ENCODE measurements at regions not wholly inside any gene's neighbourhood (a gene's known extent, or its start where the extent isn't known, plus 50 kb on each side); places are given as distances from the start of the nearest gene placed in this dataset.
A peak's percentile ranks its signal among the peaks of the same experiment; 100 is the strongest.
"Not testable (repeated sequence)": the region's sequence is repeated elsewhere in the genome, so short reads cannot be mapped to it uniquely, and the experiment has no call there.

- no peak overlapping the region for H3K27ac ChIP-seq
- no peak for DNase-seq (ENCODE audit: low read depth, low spot score)
These were observed 334.0 kb upstream of the NUDT12 start for GRCh38 chr5:103896593-103896992.

GRCh38 chr5:103895738-103896137, 333.1 kb upstream of the NUDT12 start:
- no peak for DNase-seq (ENCODE audit: low read depth, low spot score)
- no peak overlapping the region for H3K27ac ChIP-seq

GRCh38 chr5:103894882-103895281, 332.3 kb upstream of the NUDT12 start:
- DNase-seq (ENCODE audit: low read depth, low spot score): no peak
- H3K27ac ChIP-seq: no peak overlapping the region

GRCh38 chr5:103891151-103891550, 328.6 kb upstream of the NUDT12 start:
- H3K27ac ChIP-seq: no peak overlapping the region
- no peak for DNase-seq (ENCODE audit: low read depth, low spot score)

- no peak for DNase-seq (ENCODE audit: low read depth, low spot score)
- H3K27ac ChIP-seq: no peak overlapping the region
These were observed 327.7 kb upstream of the NUDT12 start for GRCh38 chr5:103890313-103890712.

- DNase-seq (ENCODE audit: low read depth, low spot score): no peak
- H3K27ac ChIP-seq: no peak overlapping the region
These were observed 327.1 kb upstream of the NUDT12 start for GRCh38 chr5:103889500-103890209.

- no peak overlapping the region for H3K27ac ChIP-seq
- DNase-seq (ENCODE audit: low read depth, low spot score): no peak
These were observed 324.2 kb upstream of the NUDT12 start for GRCh38 chr5:103886826-103887225.

- DNase-seq (ENCODE audit: low read depth, low spot score): no peak
- H3K27ac ChIP-seq: no peak overlapping the region
These were observed 320.6 kb upstream of the NUDT12 start for GRCh38 chr5:103883143-103883542.

- H3K27ac ChIP-seq: no peak overlapping the region
- DNase-seq (ENCODE audit: low read depth, low spot score): no peak
These were observed 319.0 kb upstream of the NUDT12 start for GRCh38 chr5:103881560-103881959.

- no peak for DNase-seq (ENCODE audit: low read depth, low spot score)
- H3K27ac ChIP-seq: no peak overlapping the region
These were observed 305.4 kb upstream of the NUDT12 start for GRCh38 chr5:103867857-103868598.

GRCh38 chr5:103866169-103866568, 303.6 kb upstream of the NUDT12 start:
- DNase-seq (ENCODE audit: low read depth, low spot score): no peak
- no peak overlapping the region for H3K27ac ChIP-seq

- H3K27ac ChIP-seq: no peak overlapping the region
- no peak for DNase-seq (ENCODE audit: low read depth, low spot score)
These were observed 299.8 kb upstream of the NUDT12 start for GRCh38 chr5:103862398-103862797.

- no peak for DNase-seq (ENCODE audit: low read depth, low spot score)
These were observed 297.7 kb upstream of the NUDT12 start for GRCh38 chr5:103860327-103860726.

GRCh38 chr5:103858367-103858766, 295.8 kb upstream of the NUDT12 start:
- not testable (repeated sequence) for H3K27ac ChIP-seq; DNase-seq (ENCODE audit: low read depth, low spot score)

More at GRCh38 chr5:103860327-103860726, 297.7 kb upstream of the NUDT12 start:
- H3K27ac ChIP-seq: no peak overlapping the region

GRCh38 chr5:103851091-103851490, 288.5 kb upstream of the NUDT12 start:
- H3K27ac ChIP-seq: no peak overlapping the region
- no peak for DNase-seq (ENCODE audit: low read depth, low spot score)

GRCh38 chr5:103849934-103850333, 287.3 kb upstream of the NUDT12 start:
- peak overlapping the region; percentile 41 for H3K27ac ChIP-seq
- peak; percentile 54 for DNase-seq (ENCODE audit: low read depth, low spot score)

GRCh38 chr5:103847060-103847459, 284.5 kb upstream of the NUDT12 start:
- no peak for DNase-seq (ENCODE audit: low read depth, low spot score)
- H3K27ac ChIP-seq: peak overlapping the region; percentile 68

- DNase-seq (ENCODE audit: low read depth, low spot score): no peak
These were observed 280.3 kb upstream of the NUDT12 start for GRCh38 chr5:103842936-103843335.

GRCh38 chr5:103840600-103840999, 278.0 kb upstream of the NUDT12 start:
- DNase-seq (ENCODE audit: low read depth, low spot score): peak; percentile 2
- no peak overlapping the region for H3K27ac ChIP-seq

More at GRCh38 chr5:103842936-103843335, 280.3 kb upstream of the NUDT12 start:
- H3K27ac ChIP-seq: no peak overlapping the region

- no peak for DNase-seq (ENCODE audit: low read depth, low spot score)
- H3K27ac ChIP-seq: no peak overlapping the region
These were observed 271.6 kb upstream of the NUDT12 start for GRCh38 chr5:103834216-103834615.

GRCh38 chr5:103829585-103829984, 267.0 kb upstream of the NUDT12 start:
- no peak for DNase-seq (ENCODE audit: low read depth, low spot score)
- H3K27ac ChIP-seq: no peak overlapping the region

- H3K27ac ChIP-seq: no peak overlapping the region
- DNase-seq (ENCODE audit: low read depth, low spot score): no peak
These were observed 265.4 kb upstream of the NUDT12 start for GRCh38 chr5:103827976-103828375.
